Caco-2 (cell line): ENCODE measurements at regions not wholly inside any gene's neighbourhood (a gene's known extent, or its start where the extent isn't known, plus 50 kb on each side); places are given as distances from the start of the nearest gene placed in this dataset.

Source experiments
- BruUV-seq: library from RNA; stranded (reverse); fragments of 400-500 nt; replicated peaks from 2 replicates; lab custom pipeline; 2021; lab: Mats Ljungman, UMichigan
- CTCF ChIA-PET: fragments of 300-600 bp; sonication (Branson Sonifier 250); formaldehyde crosslinking; loops from one replicate; lab custom pipeline; 2022; ENCODE audit warnings: antibody characterized with exemption; lab: Charles Lee
- POLR2A ChIA-PET: fragments of 300-600 bp; sonication (Branson Sonifier 250); formaldehyde crosslinking; loops from one replicate; lab custom pipeline; 2022; ENCODE audit warnings: antibody characterized with exemption; lab: Charles Lee
- DNase-seq, 2 experiments: peaks; one replicate each; pipeline versions ENCODE4 v3.0.0 to v3.0.0-alpha.2; 2020 to 2022
- H3K27me3 ChIP-seq: replicated peaks from 2 replicates; pipeline ENCODE4 v1.6.0; 2011; ENCODE audit warnings: low read length; ENCODE audit not compliant: control insufficient read depth, insufficient read depth
- H3K36me3 ChIP-seq: 2 replicates; pipeline ENCODE4 v1.5.1; 2011; ENCODE audit warnings: low read length; ENCODE audit not compliant: control insufficient read depth, insufficient read depth
- H3K4me1 ChIP-seq: fragments of 250-450 bp; sonication (Bioruptor Pico); 2 replicates; pipeline ENCODE4 v1.5.1; 2020; ENCODE audit warnings: mild to moderate bottlenecking
- H3K4me3 ChIP-seq: 2 replicates; pipeline ENCODE4 v1.5.1; 2011; ENCODE audit warnings: low read depth, mild to moderate bottlenecking, control low read depth, low read length
- H3K9me3 ChIP-seq: fragments of 250-450 bp; sonication (Bioruptor Pico); 2 replicates; pipeline ENCODE4 v1.5.1; 2020; ENCODE audit warnings: mild to moderate bottlenecking, moderate library complexity
- H3K27ac Mint-ChIP-seq: one replicate; pipeline ENCODE4 v1.8.0; 2022; ENCODE audit warnings: mixed read lengths; ENCODE audit not compliant: unreplicated experiment
- H3K27me3 Mint-ChIP-seq: one replicate; pipeline ENCODE4 v1.8.0; 2022; ENCODE audit warnings: mixed read lengths; ENCODE audit not compliant: insufficient read depth, unreplicated experiment
- H3K36me3 Mint-ChIP-seq: one replicate; pipeline ENCODE4 v1.8.0; 2022; ENCODE audit warnings: mild to moderate bottlenecking, mixed read lengths; ENCODE audit not compliant: insufficient read depth, unreplicated experiment
- H3K4me1 Mint-ChIP-seq: one replicate; pipeline ENCODE4 v1.8.0; 2022; ENCODE audit warnings: low read depth, mixed read lengths; ENCODE audit not compliant: unreplicated experiment
- H3K4me3 Mint-ChIP-seq: one replicate; pipeline ENCODE4 v1.8.0; 2022; ENCODE audit warnings: mild to moderate bottlenecking, moderate library complexity, mixed read lengths; ENCODE audit not compliant: unreplicated experiment
- H3K9me3 Mint-ChIP-seq: one replicate; pipeline ENCODE4 v1.8.0; 2022; ENCODE audit warnings: mixed read lengths; ENCODE audit not compliant: unreplicated experiment
- intact Hi-C: fragments of 100-400 bp; cut with micrococcal nuclease; formaldehyde crosslinking; loops from one replicate; pipeline ENCODE4 v1.10.0; 2022; ENCODE audit not compliant: unreplicated experiment
- TF ChIP-seq, protein P1 (sequence below), 2 experiments: fragments of 200-600 bp in 1 of 2; IDR thresholded peaks; 1 replicate in 1 of 2; 2 replicates in 1 of 2; pipeline versions ENCODE4 v1.5.1 to v1.8.0; 2011 to 2022; ENCODE audit warnings: antibody characterized with exemption in 1 of 2, control low read depth in 1 of 2, inconsistent platforms in 1 of 2, low read depth in 1 of 2, low read length in 1 of 2, mild to moderate bottlenecking in 1 of 2, moderate library complexity in 1 of 2; ENCODE audit not compliant: insufficient read depth in 1 of 2, severe bottlenecking in 1 of 2, unreplicated experiment in 1 of 2

DNA sequence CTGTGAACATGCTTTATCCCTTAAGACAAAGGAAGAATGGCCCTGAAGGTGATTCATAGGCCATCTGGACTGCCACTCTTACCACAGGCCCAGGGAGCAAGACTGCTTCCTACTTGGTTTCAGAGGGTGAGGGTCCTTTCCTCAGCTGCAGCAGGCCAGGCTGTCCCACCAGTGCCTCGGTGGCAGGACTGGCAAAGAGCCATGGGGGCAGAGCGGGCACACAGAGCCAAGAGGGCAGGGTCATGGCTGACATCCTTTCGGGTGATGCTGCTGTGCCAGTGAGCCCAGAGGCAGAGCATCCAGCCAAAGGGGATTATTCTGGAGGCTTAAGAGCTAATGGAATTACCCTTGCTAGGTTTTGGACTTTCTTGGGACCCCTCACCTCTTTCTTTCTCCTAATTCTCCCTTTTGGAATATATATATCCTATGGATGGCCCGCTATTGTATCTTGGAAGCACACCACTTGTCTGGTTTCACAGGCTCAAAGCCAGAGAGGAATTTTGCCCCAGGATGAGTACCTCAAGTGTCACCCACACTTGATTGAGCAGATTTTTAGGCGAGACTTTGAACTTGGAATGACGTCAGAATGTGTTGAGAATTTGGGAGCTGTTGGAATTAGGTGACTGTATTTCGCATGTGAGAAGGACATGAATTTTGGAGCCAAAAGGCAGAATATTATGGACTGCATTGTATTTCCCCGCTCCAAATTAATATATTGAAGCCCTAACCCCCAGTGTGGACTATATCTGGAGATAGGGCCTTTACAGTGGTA, 180.6 kb downstream of the BARX1 start:
- H3K9me3 ChIP-seq: no peaks in the 10 kb centered on the region
- BruUV-seq: no TSS peak
- peaks cover 4% of the 10 kb centered on the region for H3K27me3 Mint-ChIP-seq
- no peaks in the 10 kb centered on the region for H3K4me1 Mint-ChIP-seq
- intact Hi-C loops: no loop called here
- no peaks in the 10 kb centered on the region for H3K27me3 ChIP-seq
- H3K4me1 ChIP-seq: no peaks in the 10 kb centered on the region
- no peaks in the 10 kb centered on the region for H3K36me3 ChIP-seq
- CTCF ChIA-PET: no interaction called here
- TF ChIP-seq, protein P1, sequence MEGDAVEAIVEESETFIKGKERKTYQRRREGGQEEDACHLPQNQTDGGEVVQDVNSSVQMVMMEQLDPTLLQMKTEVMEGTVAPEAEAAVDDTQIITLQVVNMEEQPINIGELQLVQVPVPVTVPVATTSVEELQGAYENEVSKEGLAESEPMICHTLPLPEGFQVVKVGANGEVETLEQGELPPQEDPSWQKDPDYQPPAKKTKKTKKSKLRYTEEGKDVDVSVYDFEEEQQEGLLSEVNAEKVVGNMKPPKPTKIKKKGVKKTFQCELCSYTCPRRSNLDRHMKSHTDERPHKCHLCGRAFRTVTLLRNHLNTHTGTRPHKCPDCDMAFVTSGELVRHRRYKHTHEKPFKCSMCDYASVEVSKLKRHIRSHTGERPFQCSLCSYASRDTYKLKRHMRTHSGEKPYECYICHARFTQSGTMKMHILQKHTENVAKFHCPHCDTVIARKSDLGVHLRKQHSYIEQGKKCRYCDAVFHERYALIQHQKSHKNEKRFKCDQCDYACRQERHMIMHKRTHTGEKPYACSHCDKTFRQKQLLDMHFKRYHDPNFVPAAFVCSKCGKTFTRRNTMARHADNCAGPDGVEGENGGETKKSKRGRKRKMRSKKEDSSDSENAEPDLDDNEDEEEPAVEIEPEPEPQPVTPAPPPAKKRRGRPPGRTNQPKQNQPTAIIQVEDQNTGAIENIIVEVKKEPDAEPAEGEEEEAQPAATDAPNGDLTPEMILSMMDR (IDR thresholded peaks at IDR 0.05; ENCODE audit: insufficient read depth in 1 of 2, low read depth in 1 of 2, low read length in 1 of 2, severe bottlenecking in 1 of 2, unreplicated experiment in 1 of 2): no peak
- H3K4me3 ChIP-seq: no peak overlapping the region
- H3K36me3 Mint-ChIP-seq: no peaks in the 10 kb centered on the region
- H3K9me3 Mint-ChIP-seq: no peaks in the 10 kb centered on the region
- DNase-seq: no peak
- H3K4me3 Mint-ChIP-seq: no peak overlapping the region
- no peak overlapping the region for H3K27ac Mint-ChIP-seq
- POLR2A ChIA-PET: no interaction called here

GRCh38 chr9:93771276-93771675, 183.9 kb downstream of the BARX1 start:
- Mint-ChIP-seq H3K36me3 (no peaks in the 10 kb centered on the region), H3K9me3 (no peaks in the 10 kb centered on the region), H3K27ac (no peak overlapping the region), H3K27me3 (no peaks in the 10 kb centered on the region), H3K4me1 (no peaks in the 10 kb centered on the region), H3K4me3 (no peak overlapping the region)
- no peak for DNase-seq
- Histone ChIP-seq H3K4me1 (no peaks in the 10 kb centered on the region), H3K27me3 (no peaks in the 10 kb centered on the region), H3K4me3 (no peak overlapping the region), H3K36me3 (no peaks in the 10 kb centered on the region), H3K9me3 (no peaks in the 10 kb centered on the region)
- intact Hi-C loops: no loop called here
- ChIA-PET CTCF (no interaction called here), POLR2A (no interaction called here)
- TF ChIP-seq, protein P1 (IDR thresholded peaks at IDR 0.05; ENCODE audit: insufficient read depth in 1 of 2, low read depth in 1 of 2, low read length in 1 of 2, severe bottlenecking in 1 of 2, unreplicated experiment in 1 of 2): no peak
- no TSS peak for BruUV-seq

GRCh38 chr9:93761822-93762221, 185.4 kb downstream of the PHF2 start:
- no peak for DNase-seq
- Histone ChIP-seq H3K4me1 (no peaks in the 10 kb centered on the region), H3K9me3 (0 out of 2 replicates have a peak, but pooled peaks cover 3% of the 10 kb centered on the region), H3K27me3 (no peaks in the 10 kb centered on the region), H3K4me3 (no peak overlapping the region), H3K36me3 (no peaks in the 10 kb centered on the region)
- BruUV-seq: no TSS peak
- Mint-ChIP-seq H3K27ac (no peak overlapping the region), H3K27me3 (no peaks in the 10 kb centered on the region), H3K4me1 (no peaks in the 10 kb centered on the region), H3K36me3 (no peaks in the 10 kb centered on the region), H3K4me3 (no peak overlapping the region), H3K9me3 (peaks cover 26% of the 10 kb centered on the region)
- intact Hi-C loops: no loop called here
- CTCF ChIA-PET: no interaction called here
- POLR2A ChIA-PET: no interaction called here
- TF ChIP-seq, protein P1 (IDR thresholded peaks at IDR 0.05; ENCODE audit: insufficient read depth in 1 of 2, low read depth in 1 of 2, low read length in 1 of 2, severe bottlenecking in 1 of 2, unreplicated experiment in 1 of 2): no peak
